Uterus (tissue), 3 donors: ENCODE measurements at regions not wholly inside any gene's neighbourhood (a gene's known extent, or its start where the extent isn't known, plus 50 kb on each side); places are given as distances from the start of the nearest gene placed in this dataset.

Experiments
- DNase-seq, 2 donors: peaks; one replicate each; pipeline ENCODE4 v3.0.0-alpha.2; 2019 to 2020
- H3K27ac ChIP-seq, 2 donors: fragments of 200-600 bp; sonication (generic); 1 replicate in 1 of 2; 2 replicates in 1 of 2; pipeline ENCODE4 v1.5.1; 2016 to 2018
- H3K27me3 ChIP-seq, 2 donors: fragments of 200-600 bp; sonication (generic); one replicate each; pipeline ENCODE4 v1.5.1; 2018 to 2019; ENCODE audit warnings: control low read depth in 1 of 2
- H3K36me3 ChIP-seq, 2 donors: fragments of 200-600 bp; sonication (generic); one replicate each; pipeline ENCODE4 v1.5.1; 2019; ENCODE audit warnings: control low read depth in 1 of 2
- H3K4me1 ChIP-seq, 2 donors: fragments of 200-600 bp; sonication (generic); one replicate each; pipeline ENCODE4 v1.5.1; 2018 to 2019; ENCODE audit warnings: control low read depth in 1 of 2
- H3K4me3 ChIP-seq, 2 donors: fragments of 200-600 bp; sonication (generic); 1 replicate in 1 of 2; 2 replicates in 1 of 2; pipeline ENCODE4 v1.5.1; 2018 to 2019; ENCODE audit warnings: mild to moderate bottlenecking in 1 of 2
- H3K9me3 ChIP-seq, 2 donors: fragments of 200-600 bp; sonication (generic); one replicate each; pipeline ENCODE4 v1.5.1; 2019; ENCODE audit warnings: control low read depth in 1 of 2
- POLR2A ChIP-seq, 2 donors: fragments of 450-650 bp; IDR thresholded peaks; one replicate each; pipeline ENCODE4 v1.6.1; 2016; ENCODE audit warnings: antibody characterized with exemption in 2 of 2, mild to moderate bottlenecking in 1 of 2, moderate library complexity in 1 of 2
- intact Hi-C: fragments of 100-400 bp; cut with DNase I; formaldehyde crosslinking; loops from one replicate; pipeline ENCODE4 v1.15.1; 2023; ENCODE audit warnings: low total_unique reads
- TF ChIP-seq, protein P1 (sequence below), 4 experiments: fragments of 200-600 bp in 2 of 4; fragments of 450-650 bp in 2 of 4; sonication (generic) in 2 of 4; IDR thresholded peaks; one replicate each; pipeline ENCODE4 v1.5.1; 2016 to 2019; ENCODE audit warnings: antibody characterized with exemption in 4 of 4, mild to moderate bottlenecking in 2 of 4, moderate library complexity in 1 of 4
- donor health status: DM: yes; HTN: yes; CAD: no.

DNA sequence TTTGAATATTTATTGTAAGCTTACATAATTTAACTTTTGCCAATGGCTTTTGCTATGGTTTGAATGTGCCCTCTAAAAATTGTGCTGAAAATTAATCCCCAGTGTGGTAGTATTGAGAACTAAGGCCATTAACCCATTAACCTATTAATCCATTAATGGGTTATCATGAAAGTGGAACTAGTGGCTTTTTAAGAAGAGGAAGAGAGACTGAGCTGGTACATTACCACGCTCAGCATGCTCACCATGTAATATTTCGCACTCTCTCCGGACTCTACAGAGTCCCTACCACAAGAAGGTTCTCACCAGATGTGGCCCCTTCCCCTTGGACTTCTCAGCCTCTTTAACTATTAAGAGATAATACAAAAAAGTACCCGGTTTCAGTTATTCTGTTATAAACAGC lies 164.4 kb upstream of the ZRANB2 start:
- Histone ChIP-seq H3K27ac (no peak overlapping the region), H3K4me3 (no peak overlapping the region), H3K36me3 (no peaks in the 10 kb centered on the region), H3K27me3 (no peaks in the 10 kb centered on the region), H3K9me3 (no peaks in the 10 kb centered on the region), H3K4me1 (no peaks in the 10 kb centered on the region)
- intact Hi-C loops = no loop called here
- TF ChIP-seq POLR2A (IDR thresholded peaks at IDR 0.05) = no peak
- TF ChIP-seq, protein P1, sequence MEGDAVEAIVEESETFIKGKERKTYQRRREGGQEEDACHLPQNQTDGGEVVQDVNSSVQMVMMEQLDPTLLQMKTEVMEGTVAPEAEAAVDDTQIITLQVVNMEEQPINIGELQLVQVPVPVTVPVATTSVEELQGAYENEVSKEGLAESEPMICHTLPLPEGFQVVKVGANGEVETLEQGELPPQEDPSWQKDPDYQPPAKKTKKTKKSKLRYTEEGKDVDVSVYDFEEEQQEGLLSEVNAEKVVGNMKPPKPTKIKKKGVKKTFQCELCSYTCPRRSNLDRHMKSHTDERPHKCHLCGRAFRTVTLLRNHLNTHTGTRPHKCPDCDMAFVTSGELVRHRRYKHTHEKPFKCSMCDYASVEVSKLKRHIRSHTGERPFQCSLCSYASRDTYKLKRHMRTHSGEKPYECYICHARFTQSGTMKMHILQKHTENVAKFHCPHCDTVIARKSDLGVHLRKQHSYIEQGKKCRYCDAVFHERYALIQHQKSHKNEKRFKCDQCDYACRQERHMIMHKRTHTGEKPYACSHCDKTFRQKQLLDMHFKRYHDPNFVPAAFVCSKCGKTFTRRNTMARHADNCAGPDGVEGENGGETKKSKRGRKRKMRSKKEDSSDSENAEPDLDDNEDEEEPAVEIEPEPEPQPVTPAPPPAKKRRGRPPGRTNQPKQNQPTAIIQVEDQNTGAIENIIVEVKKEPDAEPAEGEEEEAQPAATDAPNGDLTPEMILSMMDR (IDR thresholded peaks at IDR 0.05) = no peak
- no peak for DNase-seq

GRCh38 chr1:71242239-71242638 lies 161.4 kb upstream of the ZRANB2 start:
- no peaks in the 10 kb centered on the region for H3K4me1 ChIP-seq
- DNase-seq = no peak
- no peaks in the 10 kb centered on the region for H3K36me3 ChIP-seq
- no peak for TF ChIP-seq POLR2A (IDR thresholded peaks at IDR 0.05)
- TF ChIP-seq, protein P1 (IDR thresholded peaks at IDR 0.05) = no peak
- no peaks in the 10 kb centered on the region for H3K9me3 ChIP-seq
- intact Hi-C loops = no loop called here
- H3K4me3 ChIP-seq = no peak overlapping the region
- no peak overlapping the region for H3K27ac ChIP-seq
- H3K27me3 ChIP-seq = no peaks in the 10 kb centered on the region

DNA sequence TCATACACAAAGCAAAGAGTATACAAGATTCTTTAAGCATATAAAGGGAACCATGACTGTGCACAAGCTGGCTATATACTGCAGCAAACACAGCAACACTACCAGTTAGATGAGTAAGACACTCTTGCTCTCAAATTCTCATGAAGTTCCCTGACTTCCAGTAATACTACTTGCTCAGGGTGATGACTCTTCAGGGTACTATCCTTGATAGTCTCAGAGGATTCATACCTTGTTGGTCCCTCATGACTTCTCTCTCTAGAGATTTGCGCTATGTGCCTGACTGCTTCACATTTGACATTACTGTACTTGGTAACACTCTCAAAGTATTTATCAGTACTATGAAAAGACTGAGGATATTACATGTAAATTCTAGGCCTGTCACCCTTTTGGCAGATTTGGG lies 159.8 kb upstream of the ZRANB2 start:
- H3K27ac ChIP-seq = no peak overlapping the region
- TF ChIP-seq, protein P1 (IDR thresholded peaks at IDR 0.05) = no peak
- TF ChIP-seq POLR2A (IDR thresholded peaks at IDR 0.05) = no peak
- no peaks in the 10 kb centered on the region for H3K36me3 ChIP-seq
- DNase-seq = no peak
- no peaks in the 10 kb centered on the region for H3K4me1 ChIP-seq
- H3K4me3 ChIP-seq = no peak overlapping the region
- intact Hi-C loops = no loop called here
- no peaks in the 10 kb centered on the region for H3K27me3 ChIP-seq
- no peaks in the 10 kb centered on the region for H3K9me3 ChIP-seq

GRCh38 chr1:71236503-71236902 lies 155.7 kb upstream of the ZRANB2 start:
- no peak for DNase-seq
- Histone ChIP-seq H3K36me3 (no peaks in the 10 kb centered on the region), H3K4me3 (no peak overlapping the region), H3K27me3 (no peaks in the 10 kb centered on the region), H3K27ac (no peak overlapping the region), H3K9me3 (no peaks in the 10 kb centered on the region), H3K4me1 (no peaks in the 10 kb centered on the region)
- no peak for TF ChIP-seq POLR2A (IDR thresholded peaks at IDR 0.05)
- TF ChIP-seq, protein P1 (IDR thresholded peaks at IDR 0.05) = no peak
- intact Hi-C loops = no loop called here

GRCh38 chr1:71233645-71234044 lies 152.8 kb upstream of the ZRANB2 start:
- intact Hi-C loops = no loop called here
- Histone ChIP-seq H3K9me3 (no peaks in the 10 kb centered on the region), H3K4me3 (no peak overlapping the region), H3K4me1 (no peaks in the 10 kb centered on the region), H3K27me3 (no peaks in the 10 kb centered on the region), H3K27ac (no peak overlapping the region), H3K36me3 (no peaks in the 10 kb centered on the region)
- no peak for DNase-seq
- TF ChIP-seq, protein P1 (IDR thresholded peaks at IDR 0.05) = no peak
- TF ChIP-seq POLR2A (IDR thresholded peaks at IDR 0.05) = no peak
